NCI-H2196 treated with DMSO at 0.1 percent for 48 hours (cell line): ENCODE measurements at regions not wholly inside any gene's neighbourhood (a gene's known extent, or its start where the extent isn't known, plus 50 kb on each side); places are given as distances from the start of the nearest gene placed in this dataset.
"Not testable (repeated sequence)": the region's sequence is repeated elsewhere in the genome, so short reads cannot be mapped to it uniquely, and the experiment has no call there.

Experiments
- DNase-seq: peaks from one replicate; lab custom pipeline; 2025; ENCODE audit not compliant: unreplicated experiment; lab: John Stamatoyannopoulos, UW

DNA sequence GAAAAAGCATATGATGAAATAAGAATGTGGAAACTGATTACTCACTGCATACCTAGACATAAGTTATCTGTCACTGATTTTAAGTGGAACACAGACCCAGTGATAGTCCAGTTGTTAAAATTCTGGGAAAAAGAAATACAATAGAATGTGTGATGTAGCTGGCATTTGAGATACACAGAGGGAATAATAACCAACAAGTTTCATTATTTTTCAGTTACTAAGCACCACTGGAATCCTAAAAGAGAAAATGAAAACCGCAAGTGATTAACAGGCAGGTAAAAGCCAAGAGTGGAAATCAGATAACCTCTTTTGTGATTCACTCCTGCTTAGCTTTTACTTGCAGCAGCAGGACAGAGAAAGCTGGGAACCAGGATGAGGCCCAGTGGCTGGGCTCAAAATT, 994.0 kb upstream of the SEMA6A start:
- no peak for DNase-seq

- no peak for DNase-seq
These were observed 993.5 kb upstream of the SEMA6A start for GRCh38 chr5:117568126-117568525.

- no peak for DNase-seq
These were observed 988.0 kb upstream of the SEMA6A start for GRCh38 chr5:117562647-117563046.

DNA sequence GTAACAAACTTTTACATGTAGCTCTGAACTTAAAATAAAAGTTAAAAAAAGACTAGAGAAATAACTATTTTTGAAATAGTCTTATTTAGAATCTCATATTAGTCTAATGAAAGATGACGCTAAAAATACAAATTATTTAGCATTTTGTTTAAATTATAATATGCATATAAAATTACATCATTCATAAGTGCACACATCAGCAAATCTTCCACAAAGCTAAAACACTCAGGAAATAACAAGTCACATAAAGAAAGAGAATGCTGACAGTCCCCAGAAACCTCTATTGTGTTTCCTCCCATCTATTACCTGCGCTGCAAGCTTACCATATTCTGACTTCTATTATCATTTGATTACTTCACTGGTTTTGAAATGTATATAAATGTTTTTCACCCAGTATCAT, 986.9 kb upstream of the SEMA6A start:
- DNase-seq = no peak

- no peak for DNase-seq
These were observed 984.6 kb upstream of the SEMA6A start for GRCh38 chr5:117559005-117559844.

DNA sequence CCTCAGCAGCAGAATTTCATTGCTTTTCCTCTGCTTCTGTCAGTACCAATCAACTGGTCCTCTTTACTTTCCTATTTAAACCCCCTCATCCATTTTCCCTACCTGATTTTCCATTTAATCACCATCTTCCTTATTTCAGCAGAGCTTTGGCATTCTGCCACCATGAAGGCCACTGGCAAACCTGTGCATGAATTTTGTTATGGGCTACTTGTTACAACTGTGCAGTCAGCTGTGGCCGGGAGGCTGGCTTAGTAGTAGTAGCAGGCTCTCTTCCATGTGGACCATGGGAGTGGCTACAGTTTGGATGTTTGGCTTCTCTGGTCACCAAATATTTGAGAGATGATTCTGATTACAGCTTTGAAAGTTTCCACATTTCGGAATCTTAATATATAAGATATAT, 976.6 kb upstream of the SEMA6A start:
- no peak for DNase-seq

DNA sequence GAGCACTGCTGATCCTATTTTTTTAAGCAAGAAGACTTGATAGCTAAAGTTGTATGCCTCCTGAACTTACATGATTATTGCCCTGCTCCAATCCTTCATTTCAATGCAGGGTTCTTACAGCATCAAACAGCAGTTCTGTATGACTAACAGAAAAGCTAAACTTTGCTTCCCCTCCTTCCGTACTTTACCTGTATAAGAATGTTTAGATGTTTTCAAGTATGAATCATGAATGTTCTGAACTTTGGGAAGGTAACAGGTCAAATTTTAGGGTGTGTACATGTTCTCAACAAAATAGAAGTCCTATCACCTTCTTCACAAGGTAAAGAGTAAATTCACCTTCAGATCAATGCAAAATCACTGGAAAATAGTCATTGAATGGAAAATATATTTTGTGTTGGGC, 972.6 kb upstream of the SEMA6A start:
- no peak for DNase-seq

DNA sequence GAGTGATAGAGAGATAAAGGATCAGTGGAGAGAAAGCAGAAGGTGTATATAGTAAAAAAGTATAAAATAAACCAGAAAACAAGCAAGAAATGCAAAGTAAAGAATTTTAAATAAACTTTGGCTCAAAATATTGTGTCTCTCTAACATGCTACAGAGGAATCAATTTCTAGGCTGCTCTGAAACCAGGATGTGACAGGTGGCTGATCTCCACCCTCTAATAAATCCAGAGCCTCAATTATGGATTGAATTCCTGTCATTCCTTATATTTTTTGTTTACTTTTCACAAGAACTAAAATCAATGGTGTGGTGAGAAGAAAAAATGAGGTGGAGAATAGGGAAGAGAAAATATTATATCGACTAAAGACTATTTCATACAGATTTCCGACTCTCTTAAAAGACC, 965.1 kb upstream of the SEMA6A start:
- DNase-seq = no peak

DNA sequence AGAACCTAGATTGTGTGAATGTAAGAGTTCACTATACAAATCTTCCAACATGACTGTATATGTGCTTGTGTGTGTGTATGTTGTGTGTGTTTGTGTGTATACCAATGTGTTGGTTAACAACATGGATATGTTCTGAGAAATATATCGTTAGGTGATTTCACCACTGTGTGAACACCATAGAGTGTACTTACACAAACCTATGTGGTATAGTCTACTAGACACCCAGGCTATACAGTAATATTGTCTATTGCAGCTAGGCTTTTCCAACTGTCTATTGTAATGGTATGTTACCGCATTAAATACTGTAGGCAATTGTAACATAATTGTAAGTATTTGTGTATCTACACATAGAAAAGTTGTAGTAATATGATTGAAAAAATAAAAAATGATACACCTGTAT, 959.2 kb upstream of the SEMA6A start:
- DNase-seq = no peak

DNA sequence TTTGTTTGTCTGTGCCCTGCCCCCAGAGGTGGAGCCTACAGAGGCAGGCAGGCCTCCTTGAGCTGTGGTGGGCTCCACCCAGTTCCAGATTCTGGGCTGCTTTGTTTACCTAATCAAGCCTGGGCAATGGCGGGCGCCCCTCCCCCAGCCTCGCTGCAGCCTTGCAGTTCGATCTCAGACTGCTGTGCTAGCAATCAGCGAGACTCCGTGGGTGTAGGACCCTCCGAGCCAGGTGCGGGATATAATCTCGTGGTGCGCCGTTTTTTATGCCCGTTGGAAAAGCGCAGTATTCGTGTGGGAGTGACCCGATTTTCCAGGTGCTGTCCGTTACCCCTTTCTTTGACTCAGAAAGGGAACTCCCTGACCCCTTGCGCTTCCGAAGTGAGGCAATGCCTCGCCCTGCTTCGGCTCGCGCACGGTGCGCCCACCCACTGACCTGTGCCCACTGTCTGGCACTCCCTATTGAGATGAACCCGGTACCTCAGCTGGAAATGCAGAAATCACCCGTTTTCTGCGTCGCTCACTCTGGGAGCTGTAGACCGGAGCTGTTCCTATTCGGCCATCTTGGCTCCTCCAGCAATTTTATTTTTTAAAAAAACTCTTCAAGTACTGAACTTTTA, 958.5 kb upstream of the SEMA6A start:
- DNase-seq = not testable (repeated sequence)

DNA sequence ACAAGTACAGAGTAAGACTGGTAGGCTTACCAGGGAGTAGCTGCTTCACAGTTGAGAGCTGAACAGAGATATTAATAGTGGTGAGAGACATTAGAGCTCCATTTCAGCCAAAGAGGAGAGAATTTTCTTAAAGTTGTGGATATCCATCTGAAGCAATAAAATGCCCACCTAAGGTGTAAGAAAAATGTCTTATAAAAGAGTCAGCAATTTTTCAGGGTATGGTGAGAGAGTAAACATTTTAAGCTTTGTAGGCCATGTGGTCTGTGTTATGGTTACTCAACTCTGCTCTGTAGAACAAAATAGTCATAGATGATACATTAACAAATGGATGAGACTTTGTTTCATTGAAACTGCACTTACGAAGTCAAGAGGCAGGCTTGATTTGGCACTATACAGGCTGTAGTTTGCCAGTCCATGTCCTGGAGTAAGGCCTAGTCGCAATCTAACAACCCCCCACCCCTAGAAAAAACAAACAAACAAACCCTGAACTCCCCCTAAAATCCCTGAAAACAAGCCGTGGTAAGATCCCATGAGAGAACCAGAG, 945.4 kb upstream of the SEMA6A start:
- no peak for DNase-seq

GRCh38 chr5:117504305-117504704, 929.7 kb upstream of the SEMA6A start:
- no peak for DNase-seq

DNA sequence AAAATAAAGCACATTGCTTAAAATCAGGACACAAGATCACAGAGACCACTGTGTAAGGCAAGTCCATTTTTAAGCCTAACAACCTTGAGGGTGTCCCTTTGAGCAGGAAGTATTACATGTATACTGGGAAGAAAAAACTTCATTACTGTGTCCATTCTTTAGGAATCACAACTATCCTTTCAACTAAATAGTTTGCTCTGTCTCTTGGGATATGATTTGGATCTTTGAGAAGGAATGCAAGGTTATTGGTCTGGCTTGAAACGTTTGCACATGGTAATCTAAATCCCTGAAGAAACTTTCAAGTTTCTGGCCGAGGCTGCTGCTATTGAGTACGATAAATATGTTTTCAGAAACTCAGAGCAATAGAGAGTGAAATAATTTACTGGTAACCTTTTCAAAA, 923.0 kb upstream of the SEMA6A start:
- no peak for DNase-seq

- no peak for DNase-seq
These were observed 922.2 kb upstream of the SEMA6A start for GRCh38 chr5:117496801-117497200.

- no peak for DNase-seq
These were observed 919.6 kb upstream of the SEMA6A start for GRCh38 chr5:117494188-117494587.

DNA sequence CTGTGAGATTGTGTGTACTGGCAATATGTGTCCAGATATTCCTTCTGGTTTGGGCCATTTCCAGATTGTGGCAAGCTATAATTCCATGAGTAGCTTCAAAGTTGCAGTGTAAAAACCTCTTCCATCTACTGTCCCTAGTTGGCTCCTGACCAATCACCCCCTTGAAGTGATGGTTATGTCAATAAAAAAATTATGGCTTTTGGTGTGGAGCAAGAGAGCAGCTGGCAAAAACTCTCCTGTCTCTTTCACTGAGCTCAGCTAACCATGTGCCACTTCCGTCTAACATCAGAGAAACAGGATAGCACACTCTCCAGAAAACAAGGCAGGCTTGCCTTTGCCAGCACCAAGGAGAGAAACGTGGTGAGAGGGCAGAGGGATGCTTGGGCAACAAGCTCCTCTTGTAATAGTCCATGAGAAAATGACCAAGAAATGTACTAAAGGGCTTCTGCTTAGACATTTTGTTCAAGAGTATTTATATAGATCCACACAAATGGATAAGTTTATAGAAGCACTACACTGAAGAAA, 914.4 kb upstream of the SEMA6A start:
- no peak for DNase-seq

DNA sequence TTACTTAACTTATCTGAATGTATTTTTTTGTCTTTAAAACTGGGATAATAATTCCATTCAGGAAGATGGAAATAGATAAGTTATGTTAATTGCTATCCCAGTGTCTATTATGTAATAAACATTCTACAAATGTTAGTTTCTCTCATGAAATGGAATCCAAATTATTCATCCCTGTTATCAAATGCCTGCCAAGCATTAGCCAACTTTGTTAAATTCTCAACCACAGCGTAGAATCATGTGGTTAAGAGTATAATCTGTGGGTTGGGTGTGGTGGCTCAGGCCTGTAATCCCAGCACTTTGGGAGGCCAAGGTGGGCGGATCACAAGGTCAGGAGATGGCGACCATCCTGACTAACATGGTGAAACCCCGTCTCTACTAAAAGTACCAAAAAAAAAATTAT, 912.9 kb upstream of the SEMA6A start:
- no peak for DNase-seq

DNA sequence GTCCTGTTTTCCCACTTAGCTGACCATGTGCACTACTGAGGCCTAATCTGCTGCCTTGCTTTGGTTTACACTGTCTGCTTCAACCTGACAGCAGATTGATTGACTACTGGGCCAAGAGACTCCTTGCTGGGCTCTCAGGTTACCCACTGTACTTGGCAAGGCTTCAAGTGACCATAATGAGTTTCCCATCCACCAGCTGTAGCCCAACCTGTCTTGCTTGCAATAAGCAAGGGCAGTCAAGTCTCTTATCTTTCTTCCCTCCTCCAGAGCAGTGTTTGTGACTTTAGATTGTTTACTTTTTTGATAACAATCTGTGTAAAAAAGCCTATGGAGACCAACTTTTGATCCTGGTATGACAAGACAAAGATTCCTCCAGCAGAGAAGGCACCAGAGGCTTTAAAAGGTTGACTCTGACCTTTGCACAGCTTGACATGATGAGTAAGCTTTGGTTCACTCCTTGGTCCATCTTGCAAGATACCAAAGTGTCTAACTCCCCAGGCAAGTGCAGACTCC, 912.3 kb upstream of the SEMA6A start:
- DNase-seq = no peak

DNA sequence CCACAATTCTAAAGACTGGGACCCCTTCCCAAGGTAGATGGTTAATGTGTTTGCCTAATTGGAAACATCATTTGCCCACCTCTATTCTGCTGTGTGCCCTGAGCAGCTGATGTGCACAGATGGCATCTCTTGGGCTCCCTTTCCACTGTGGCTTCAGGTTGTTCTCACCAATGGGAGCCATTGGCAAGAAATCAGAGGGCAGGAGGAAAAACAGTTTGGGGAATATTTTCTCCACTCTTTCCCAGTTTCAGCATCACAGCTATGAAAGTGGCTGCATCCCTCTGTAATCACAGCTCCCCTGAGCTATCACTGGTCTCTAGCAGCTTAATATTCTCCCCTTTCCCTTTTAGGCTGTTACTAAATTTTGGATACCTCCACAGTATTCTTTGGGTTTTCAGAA, 911.6 kb upstream of the SEMA6A start:
- DNase-seq = no peak

GRCh38 chr5:117475919-117476318, 901.3 kb upstream of the SEMA6A start:
- no peak for DNase-seq

GRCh38 chr5:117473165-117473564, 898.5 kb upstream of the SEMA6A start:
- DNase-seq = no peak
